OCI-LY3 (cell line): ENCODE measurements at regions not wholly inside any gene's neighbourhood (a gene's known extent, or its start where the extent isn't known, plus 50 kb on each side); places are given as distances from the start of the nearest gene placed in this dataset.
"Not testable (repeated sequence)": the region's sequence is repeated elsewhere in the genome, so short reads cannot be mapped to it uniquely, and the experiment has no call there.

Experiments
- H2AFZ ChIP-seq: fragments of 200-600, 300-600 bp; shearing (Covaris generic); 2 replicates; pipeline ENCODE4 v1.6.0; 2014; ENCODE audit warnings: antibody characterized with exemption, low read depth, low read length
- H3K27ac ChIP-seq: fragments of 200-600, 300-600 bp; sonication (generic); 2 replicates; pipeline ENCODE4 v1.5.1; 2014; ENCODE audit warnings: mild to moderate bottlenecking, low read length, moderate library complexity, mixed read lengths
- H3K27me3 ChIP-seq: fragments of 200-600, 300-600 bp; sonication (generic); 2 replicates; pipeline ENCODE4 v1.6.1; 2014; ENCODE audit warnings: low read depth, low read length, mixed read lengths
- H3K36me3 ChIP-seq: fragments of 200-600, 300-600 bp; sonication (generic); replicated peaks from 2 replicates; pipeline ENCODE3; 2014; ENCODE audit warnings: low read depth, low read length, mixed read lengths
- H3K4me1 ChIP-seq: fragments of 300-600, 200-600 bp; sonication (generic); 2 replicates; pipeline ENCODE4 v1.6.1; 2014; ENCODE audit warnings: low read length, mixed read lengths
- H3K4me2 ChIP-seq: fragments of 200-600, 300-600 bp; sonication (generic); 2 replicates; pipeline ENCODE4 v1.6.1; 2014; ENCODE audit warnings: low read length, mixed read lengths
- H3K4me3 ChIP-seq: fragments of 300-600, 200-600 bp; sonication (generic); 2 replicates; pipeline ENCODE4 v1.5.1; 2014; ENCODE audit warnings: antibody characterized with exemption, mild to moderate bottlenecking, low read length, moderate library complexity
- H3K79me2 ChIP-seq: fragments of 300-600, 200-600 bp; shearing (Covaris generic); 2 replicates; pipeline ENCODE4 v1.6.1; 2014; ENCODE audit warnings: mild to moderate bottlenecking, low read length, mixed read lengths
- H3K9ac ChIP-seq: fragments of 300-600, 200-600 bp; shearing (Covaris generic); 2 replicates; pipeline ENCODE4 v1.6.0; 2014; ENCODE audit warnings: mild to moderate bottlenecking, low read length, moderate library complexity
- H3K9me3 ChIP-seq: fragments of 200-600, 300-600 bp; shearing (Covaris generic); 2 replicates; pipeline ENCODE4 v1.6.1; 2014; ENCODE audit warnings: low read length, mixed read lengths; ENCODE audit not compliant: insufficient read depth
- H4K20me1 ChIP-seq: fragments of 200-600, 300-600 bp; sonication (generic); 2 replicates; pipeline ENCODE4 v1.6.1; 2016; ENCODE audit warnings: low read length, mixed read lengths; ENCODE audit not compliant: insufficient read depth
- CTCF ChIP-seq: fragments of 200-600, 300-600 bp; sonication (generic); IDR thresholded peaks from 2 replicates; pipeline ENCODE4 v1.5.1; 2014; ENCODE audit warnings: antibody characterized with exemption, low read length, low read depth
- EZH2phosphoT487 ChIP-seq: fragments of 200-600 bp; shearing (Covaris generic); IDR thresholded peaks from 2 replicates; pipeline ENCODE4 v1.6.1; 2018; ENCODE audit warnings: antibody characterized with exemption, mixed run types, low read depth

- Histone ChIP-seq H3K4me3 (no peak overlapping the region), H4K20me1 (no peaks in the 10 kb centered on the region)
Observed at GRCh38 chr14:48709277-48709785, 876.8 kb downstream of the RPS29 start.

GRCh38 chr14:48704639-48705038 lies 881.5 kb downstream of the RPS29 start:
- no peaks in the 10 kb centered on the region for H3K36me3 ChIP-seq
- TF ChIP-seq CTCF = no peak
- TF ChIP-seq EZH2phosphoT487 = no peak

More at GRCh38 chr14:48709277-48709785, 876.8 kb downstream of the RPS29 start:
- Histone ChIP-seq H2AFZ (no peak overlapping the region), H3K36me3 (no peaks in the 10 kb centered on the region), H3K9me3 (no peaks in the 10 kb centered on the region), H3K4me1 (no peaks in the 10 kb centered on the region), H3K27ac (no peak overlapping the region), H3K27me3 (no peaks in the 10 kb centered on the region), H3K4me2 (no peak overlapping the region), H3K9ac (no peak overlapping the region), H3K79me2 (no peaks in the 10 kb centered on the region)
- TF ChIP-seq CTCF (no peak), EZH2phosphoT487 (no peak)

GRCh38 chr14:48703728-48704467 lies 882.3 kb downstream of the RPS29 start:
- no peak overlapping the region for H3K4me2 ChIP-seq
- H3K79me2 ChIP-seq = no peaks in the 10 kb centered on the region
- no peak overlapping the region for H3K27ac ChIP-seq
- no peaks in the 10 kb centered on the region for H3K9me3 ChIP-seq
- TF ChIP-seq EZH2phosphoT487 = no peak
- no peak for TF ChIP-seq CTCF
- H3K36me3 ChIP-seq = no peaks in the 10 kb centered on the region
- H4K20me1 ChIP-seq = no peaks in the 10 kb centered on the region
- H2AFZ ChIP-seq = no peak overlapping the region
- no peak overlapping the region for H3K9ac ChIP-seq
- no peaks in the 10 kb centered on the region for H3K27me3 ChIP-seq
- H3K4me1 ChIP-seq = no peaks in the 10 kb centered on the region
- H3K4me3 ChIP-seq = no peak overlapping the region

More at GRCh38 chr14:48704639-48705038, 881.5 kb downstream of the RPS29 start:
- H3K4me3 ChIP-seq = no peak overlapping the region
- no peak overlapping the region for H3K9ac ChIP-seq
- H3K79me2 ChIP-seq = no peaks in the 10 kb centered on the region
- H3K27ac ChIP-seq = no peak overlapping the region
- H2AFZ ChIP-seq = no peak overlapping the region
- no peaks in the 10 kb centered on the region for H3K27me3 ChIP-seq
- no peaks in the 10 kb centered on the region for H3K9me3 ChIP-seq
- H3K4me1 ChIP-seq = no peaks in the 10 kb centered on the region
- H4K20me1 ChIP-seq = no peaks in the 10 kb centered on the region
- H3K4me2 ChIP-seq = no peak overlapping the region

- not testable (repeated sequence) for H4K20me1 ChIP-seq, H3K27me3 ChIP-seq, H3K36me3 ChIP-seq, H3K9ac ChIP-seq, H3K27ac ChIP-seq, H3K79me2 ChIP-seq, H3K9me3 ChIP-seq, H3K4me2 ChIP-seq, H3K4me3 ChIP-seq, H3K4me1 ChIP-seq, H2AFZ ChIP-seq
Observed at GRCh38 chr14:48697362-48697761, 888.8 kb downstream of the RPS29 start.
